NCI-H2196 (cell line): ENCODE measurements at regions not wholly inside any gene's neighbourhood (a gene's known extent, or its start where the extent isn't known, plus 50 kb on each side); places are given as distances from the start of the nearest gene placed in this dataset.

Experiments
- DNase-seq: peaks from one replicate; lab custom pipeline; 2025; ENCODE audit not compliant: unreplicated experiment; lab: John Stamatoyannopoulos, UW

DNA sequence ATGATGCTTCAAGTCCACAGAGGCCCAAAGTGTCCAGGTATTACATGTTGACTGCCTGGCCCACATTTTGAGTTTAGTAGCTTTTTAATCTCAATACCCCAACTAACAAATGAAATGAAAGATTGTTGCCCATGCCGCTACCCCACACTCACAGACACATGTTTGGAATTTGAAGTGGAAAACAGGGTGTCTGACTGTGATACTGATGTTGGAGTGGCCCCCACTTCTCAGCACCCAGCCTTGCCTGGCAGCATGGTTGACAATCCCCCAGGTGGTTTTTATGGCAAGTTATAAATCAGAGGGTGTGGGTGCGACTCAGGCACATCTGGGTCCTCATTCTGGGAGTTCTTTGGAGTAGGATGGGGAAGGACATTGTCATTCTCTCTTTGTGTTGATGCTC lies 314.7 kb upstream of the ZNF32 start:
- no peak for DNase-seq

DNA sequence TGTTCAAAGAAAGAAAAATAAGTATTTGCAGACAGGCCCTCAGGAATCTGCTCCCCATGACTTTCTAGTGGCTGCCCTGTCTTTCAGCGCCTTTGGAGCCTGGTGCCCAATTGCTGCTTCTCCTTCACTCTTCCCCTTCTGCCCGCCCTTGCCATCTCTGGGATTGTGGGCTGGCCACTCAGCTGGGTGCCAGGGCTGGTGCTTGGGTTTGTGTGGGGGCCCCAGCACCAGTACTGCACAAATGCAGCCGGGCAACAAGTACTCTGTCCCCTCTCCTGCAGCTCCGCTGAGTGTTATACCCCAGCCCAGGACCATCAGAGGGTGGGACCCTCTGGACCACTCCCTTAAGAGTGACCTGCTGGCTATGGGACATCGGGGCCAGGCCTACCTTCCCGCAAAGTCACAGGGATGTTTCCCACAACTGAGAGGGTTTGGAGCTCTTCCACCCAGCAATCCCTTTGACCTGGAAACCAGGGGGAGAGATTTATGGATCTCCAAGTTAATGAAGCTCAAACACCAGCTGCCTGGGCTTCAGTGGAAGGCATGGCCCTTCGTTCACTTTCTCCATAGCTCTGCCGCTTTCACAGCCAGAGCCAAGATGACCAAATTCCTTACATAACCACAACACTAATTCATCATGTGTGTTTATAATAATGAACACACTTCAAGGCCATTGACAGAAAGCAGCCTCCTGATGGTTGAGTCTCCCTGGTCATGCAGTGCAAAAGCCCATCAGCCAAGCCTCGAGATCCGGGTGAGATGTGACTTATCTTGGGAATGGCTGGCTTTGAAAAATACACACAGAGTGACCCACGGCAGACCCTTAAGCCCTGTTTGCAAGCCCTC lies 313.9 kb upstream of the ZNF32 start:
- DNase-seq = no peak

DNA sequence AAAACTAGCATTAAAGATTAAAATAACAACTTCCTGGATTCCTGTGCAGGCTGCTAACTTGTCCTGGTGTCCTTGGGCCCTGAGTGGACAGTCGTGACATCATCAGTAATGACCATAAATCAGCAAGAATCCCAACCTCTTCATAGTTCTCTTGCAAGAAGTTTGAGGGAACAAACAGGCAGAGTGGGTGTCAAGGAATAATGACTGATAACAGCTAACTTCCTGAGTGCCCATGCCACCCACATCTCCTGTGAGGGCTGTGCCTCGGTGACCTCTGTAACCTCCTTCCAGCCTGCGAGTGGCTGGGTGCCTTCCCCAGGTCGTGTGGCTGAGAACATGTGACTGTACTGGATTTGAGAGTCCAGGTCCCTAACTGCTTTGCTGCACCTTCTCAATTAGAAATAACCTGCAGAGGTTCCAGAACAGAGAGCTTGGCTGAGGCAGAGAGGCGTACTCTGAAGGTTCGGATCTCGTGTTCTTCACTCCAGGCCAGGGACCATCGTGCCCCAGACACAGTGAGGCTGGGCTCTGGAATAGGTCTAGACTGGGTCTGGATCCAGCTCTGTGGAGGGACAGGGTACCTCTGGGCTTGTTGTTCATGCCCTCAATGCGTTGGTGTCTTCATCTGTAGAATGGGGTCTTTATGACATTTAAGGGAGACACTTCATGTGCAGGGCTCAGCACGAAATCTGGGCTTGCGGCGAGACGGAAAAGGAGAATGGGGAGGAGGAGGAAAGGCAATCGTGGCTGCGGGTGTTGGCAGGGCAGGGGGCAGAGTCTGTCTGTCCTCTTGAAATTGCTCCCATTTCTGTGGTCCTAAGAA lies 313.1 kb upstream of the ZNF32 start:
- DNase-seq = no peak

DNA sequence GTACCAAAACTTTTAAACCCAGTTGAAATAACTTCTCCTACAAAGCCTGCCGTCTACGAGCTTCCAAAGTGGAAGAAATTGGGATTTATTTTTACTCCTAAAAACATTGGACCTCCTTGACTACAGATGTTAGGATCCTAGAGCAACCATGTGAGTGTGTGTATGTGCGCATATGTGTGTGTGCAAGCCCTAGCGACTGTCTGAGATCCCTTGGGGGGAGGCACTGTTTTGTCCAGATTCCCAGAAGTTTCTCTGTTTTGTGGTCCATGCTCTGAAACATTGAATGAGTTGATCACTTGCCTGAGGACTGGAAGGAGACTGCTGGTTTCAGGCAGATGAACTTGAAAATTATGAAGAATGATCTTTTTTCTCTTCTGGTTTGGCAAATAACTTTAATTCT lies 312.3 kb upstream of the ZNF32 start:
- no peak for DNase-seq

DNA sequence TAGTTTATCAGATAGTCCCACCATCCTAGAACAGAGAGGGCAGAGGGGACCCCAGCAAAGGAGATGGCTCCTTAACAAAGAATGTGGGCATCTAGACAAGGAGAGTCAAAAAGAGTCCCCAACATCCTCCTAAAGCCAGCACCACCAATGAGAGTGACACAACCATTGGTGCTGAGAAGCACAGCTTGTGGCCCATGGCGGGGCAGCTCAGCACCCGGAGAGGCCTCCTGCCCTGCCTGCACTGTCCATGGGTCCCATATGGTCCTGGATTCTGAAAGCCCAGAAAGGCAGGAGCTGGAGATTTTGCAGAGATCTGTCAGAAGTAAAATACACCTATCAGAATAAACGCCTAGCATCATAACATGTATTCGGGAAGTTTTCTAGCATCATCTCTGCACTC lies 311.8 kb upstream of the ZNF32 start:
- DNase-seq = no peak

DNA sequence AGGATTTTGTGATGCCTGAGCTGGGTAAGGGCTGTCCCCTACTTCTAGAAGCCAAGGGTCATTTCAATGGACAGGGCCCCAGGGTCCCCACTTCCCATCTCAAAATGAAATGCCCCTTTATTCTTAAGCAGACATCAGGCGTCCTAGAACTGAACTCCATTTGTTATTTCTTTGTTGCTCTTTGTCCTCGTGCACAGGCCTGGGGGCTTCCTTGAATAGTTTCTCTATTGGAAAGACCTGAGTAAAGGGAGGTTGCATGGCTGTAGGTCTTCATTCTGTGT lies 311.4 kb upstream of the ZNF32 start:
- DNase-seq = no peak

DNA sequence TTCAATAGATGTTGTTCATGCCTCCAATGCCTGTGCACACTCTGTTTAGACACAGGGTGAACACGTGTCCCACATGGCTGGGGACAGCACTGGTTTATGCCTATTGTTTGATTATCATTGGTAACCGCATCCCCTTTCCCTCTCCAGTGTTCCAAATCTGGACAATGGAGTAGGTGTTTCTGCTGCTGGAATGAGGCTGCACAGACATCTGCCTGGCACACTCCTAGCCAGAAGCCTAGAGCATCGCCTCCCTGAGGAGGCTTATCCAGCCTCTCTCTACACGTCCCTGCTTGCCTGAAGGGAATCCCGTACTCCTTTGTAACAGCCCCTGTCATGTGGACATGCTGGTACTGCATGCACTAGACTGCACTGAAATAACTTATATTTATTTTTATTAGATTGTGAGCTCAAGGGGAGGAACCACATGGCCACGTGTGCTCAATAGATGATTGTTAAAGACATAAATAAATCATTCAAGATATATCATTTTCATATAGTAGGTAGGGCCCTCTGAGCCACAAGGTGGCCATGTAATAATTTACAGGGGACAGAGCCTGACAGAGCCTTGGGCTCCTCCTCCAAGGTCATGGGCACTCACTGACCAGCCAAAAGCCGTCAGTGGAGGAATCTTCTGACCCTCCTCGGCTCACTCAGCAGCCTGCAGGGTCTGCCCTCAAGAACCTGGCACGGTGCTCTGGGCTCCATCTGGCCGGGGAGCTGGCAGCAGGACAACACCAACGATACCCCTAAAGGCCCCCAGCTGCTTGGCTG lies 310.9 kb upstream of the ZNF32 start:
- DNase-seq = no peak

DNA sequence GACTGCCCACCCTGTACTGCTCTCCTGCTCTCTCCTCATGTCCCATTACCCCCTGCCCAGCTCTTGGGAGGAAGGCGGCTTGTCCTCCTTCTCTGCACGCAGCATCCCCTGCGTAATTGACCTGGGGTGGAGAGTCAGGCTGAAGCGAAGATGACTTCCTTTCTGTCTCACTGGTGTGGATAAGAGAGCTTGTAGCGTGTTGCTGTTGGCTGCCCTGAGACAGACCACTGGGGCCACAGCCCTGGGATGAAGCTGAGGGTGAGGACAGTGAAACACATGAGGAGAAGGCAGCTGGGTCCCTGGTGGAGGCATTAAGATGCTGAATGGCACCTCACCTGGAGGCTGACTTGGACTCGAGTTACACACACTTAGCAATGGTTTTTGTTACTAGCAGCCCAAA lies 310.3 kb upstream of the ZNF32 start:
- no peak for DNase-seq

DNA sequence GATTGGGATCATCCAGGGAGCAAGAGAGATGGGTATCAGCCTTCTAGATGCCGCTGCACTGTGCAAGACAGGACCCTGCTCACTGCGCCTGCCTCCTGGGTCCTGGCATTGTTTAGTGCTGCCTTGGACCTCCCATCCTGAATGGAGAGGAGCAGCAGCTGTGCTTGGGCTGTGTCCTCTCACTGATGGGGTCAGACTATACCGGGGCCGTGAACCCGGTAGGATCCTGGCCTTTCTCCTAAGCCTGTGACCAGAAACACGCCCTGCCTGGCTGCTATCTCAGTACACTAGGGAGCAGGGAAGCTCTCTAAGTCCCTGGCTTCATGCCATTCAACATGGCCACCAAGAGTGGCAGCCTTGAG lies 309.4 kb upstream of the ZNF32 start:
- DNase-seq = no peak

DNA sequence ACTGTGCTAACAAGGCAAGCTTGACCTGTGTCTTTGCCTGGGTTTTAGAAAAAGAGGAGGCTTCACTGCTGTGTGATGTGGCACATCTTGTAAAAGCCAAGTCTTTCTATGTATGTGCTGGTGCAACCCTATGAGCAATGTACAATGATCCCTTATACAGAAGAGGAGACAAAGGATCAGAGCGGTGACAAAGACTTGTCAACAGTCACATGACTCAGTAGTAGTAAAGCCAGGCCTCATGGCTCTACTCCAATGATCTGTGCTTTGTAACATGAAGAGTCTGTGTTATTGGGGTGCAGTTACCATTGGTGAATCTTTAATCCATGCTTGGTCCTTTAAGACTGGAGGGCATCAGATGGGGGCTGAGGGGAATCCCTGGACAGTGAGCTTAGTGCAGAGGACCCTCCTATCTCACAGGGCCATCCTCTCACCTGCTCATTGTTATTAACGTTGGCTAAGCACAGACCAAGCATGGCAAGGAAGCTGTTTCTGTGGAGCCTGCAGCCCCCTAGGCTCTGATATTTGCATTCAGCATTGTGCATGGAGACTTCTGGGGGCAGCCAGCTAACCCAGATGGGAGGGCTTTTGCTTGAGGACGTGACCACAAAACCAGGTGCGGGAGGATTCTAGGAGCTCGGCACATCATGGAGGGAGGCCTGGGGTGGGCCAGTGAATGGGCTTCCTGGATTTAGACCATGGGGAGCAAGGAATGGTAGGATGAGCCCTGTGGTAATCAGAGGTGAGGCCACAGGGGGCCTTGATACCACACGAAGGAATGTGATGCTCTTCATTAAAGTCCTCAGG lies 308.8 kb upstream of the ZNF32 start:
- no peak for DNase-seq

DNA sequence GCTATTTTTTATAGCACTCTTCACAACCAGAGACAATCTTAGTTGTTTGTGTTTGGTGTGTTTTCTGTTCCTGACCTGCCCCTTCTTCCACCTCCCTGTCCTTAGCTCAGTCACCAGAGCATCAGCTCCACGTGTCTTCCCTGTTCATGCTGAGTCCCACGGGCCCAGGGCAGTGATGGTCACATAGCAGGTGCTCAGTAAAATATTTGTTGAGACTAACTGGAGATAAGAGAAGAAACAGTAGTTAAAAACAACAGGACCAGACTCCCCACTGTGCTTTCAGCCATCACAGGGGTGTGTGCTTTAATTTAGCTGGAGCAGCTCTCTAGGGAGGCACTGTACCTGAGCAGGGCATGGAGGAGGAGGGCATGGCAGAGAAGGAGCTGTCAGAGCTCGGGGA lies 307.3 kb upstream of the ZNF32 start:
- no peak for DNase-seq

DNA sequence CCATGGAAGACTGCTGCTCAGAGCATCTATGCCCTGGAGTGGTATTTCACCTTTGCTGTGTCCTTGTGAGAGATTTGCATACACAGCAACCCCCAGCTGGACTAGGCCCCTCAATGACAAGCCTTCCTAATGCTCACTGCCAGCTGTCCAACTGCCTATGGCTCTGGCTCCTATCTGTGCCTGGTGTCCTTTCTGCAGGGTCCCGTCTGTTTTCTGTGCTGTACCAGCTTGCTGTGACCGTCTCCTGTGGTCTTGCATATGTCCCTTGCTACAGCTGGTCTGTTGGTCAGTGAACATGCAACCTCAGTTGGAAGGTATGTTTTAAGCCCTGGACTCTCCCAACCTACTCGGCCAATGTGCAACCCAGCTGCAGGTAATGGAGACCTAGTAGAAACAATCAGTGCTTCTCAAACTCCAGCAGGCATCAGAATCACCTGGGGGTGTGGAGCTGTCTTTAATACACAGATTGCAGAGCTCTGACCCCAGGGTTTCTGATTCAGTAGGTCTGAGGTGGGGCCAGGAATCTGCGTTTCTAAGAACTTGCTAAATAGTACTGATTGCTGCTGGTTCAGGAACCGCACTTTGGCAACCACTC lies 306.4 kb upstream of the ZNF32 start:
- DNase-seq = no peak

DNA sequence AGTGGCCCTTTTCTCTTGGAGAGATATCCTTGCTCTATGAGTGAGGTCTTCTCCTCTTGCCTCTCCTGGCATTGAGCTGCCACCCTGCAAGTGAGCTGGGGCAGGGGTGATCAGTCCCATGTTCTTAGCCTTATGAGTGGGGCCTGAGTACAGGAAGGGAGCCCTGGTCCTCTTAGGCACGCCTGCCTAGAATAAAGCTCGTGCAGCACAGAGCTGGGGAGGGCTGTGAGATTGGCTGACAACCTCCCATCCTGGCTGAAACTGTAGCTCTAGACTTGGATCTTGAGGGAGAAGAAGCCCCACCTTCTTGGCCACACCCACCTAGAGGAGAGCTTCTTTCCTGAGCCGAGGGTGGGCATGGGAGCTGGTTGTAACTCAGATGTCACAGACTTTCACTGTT lies 305.0 kb upstream of the ZNF32 start:
- no peak for DNase-seq

DNA sequence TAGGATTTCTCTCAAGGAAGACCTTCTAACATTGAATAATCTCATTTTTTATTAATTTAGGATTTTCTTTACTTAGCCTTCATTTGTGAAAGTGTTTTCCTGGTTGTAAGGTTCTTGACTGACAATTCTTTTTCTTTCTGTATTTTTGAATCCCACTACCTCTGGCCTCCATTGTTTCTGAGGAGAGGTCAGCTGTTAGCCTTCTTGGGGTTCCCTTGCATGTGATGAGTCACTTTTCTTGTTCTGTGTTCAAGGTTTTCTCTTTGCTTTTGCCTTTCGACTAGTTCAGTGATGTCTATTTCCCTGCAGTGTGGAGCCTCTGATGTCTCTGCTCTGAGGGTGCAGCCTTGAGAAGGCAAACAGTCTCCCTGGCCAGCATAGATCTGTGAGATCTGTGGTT lies 304.1 kb upstream of the ZNF32 start:
- no peak for DNase-seq

DNA sequence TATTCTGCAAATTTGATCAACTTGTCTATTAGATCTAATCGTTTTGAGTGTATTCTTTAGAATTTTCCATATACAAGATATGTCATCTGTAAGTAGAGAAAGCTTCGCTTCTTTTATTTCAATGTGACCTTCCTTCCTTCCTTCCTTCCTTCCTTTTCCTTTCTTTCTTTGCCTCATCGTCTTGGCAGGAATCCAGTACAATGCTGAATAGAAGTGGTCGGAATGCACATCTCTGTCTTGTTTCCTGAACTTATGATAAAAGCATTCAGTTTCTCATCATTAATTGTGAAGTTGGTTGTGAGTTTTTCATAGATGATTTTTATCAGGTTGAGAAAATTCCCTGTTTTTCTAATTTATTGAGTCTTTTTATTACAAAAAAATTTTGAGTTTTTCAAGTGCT lies 300.7 kb upstream of the ZNF32 start:
- no peak for DNase-seq

DNA sequence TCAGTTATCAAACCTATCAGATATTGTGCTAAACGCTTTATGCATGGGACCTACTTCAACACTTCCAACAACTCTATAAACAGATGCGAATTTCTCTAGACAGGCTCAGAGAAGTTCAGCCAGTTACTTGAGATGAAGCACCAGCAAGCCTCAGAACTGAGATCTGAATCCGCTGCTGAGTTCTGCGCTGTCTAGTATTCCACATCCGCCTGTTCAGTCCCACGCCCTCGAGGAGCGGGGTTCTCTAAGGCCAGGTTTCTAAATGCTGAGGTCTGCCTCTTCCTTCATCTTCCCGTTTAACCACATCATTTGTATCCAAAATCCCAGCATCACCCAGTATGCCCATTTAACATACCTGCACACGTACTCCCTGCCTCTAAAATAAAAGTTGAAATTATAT lies 297.8 kb upstream of the ZNF32 start:
- DNase-seq = no peak

DNA sequence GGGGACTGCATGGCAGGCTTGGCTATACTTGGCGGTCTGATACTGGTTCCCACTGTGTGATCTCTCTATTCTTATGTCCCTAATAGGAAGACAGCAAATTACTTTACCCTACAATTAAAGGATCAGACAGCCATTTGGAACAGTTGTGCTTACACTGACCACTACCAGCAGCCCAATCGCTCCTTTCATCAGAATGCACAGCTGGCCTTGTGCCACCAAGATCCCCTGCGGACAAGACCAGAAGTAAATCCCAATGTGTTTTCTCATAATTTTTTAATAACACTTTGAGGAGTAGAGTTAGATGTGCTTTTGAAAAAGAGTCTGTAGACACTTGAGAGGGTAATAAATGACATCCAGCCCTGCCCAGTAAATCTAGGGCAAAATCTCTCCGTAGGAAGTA lies 297.2 kb upstream of the ZNF32 start:
- no peak for DNase-seq

DNA sequence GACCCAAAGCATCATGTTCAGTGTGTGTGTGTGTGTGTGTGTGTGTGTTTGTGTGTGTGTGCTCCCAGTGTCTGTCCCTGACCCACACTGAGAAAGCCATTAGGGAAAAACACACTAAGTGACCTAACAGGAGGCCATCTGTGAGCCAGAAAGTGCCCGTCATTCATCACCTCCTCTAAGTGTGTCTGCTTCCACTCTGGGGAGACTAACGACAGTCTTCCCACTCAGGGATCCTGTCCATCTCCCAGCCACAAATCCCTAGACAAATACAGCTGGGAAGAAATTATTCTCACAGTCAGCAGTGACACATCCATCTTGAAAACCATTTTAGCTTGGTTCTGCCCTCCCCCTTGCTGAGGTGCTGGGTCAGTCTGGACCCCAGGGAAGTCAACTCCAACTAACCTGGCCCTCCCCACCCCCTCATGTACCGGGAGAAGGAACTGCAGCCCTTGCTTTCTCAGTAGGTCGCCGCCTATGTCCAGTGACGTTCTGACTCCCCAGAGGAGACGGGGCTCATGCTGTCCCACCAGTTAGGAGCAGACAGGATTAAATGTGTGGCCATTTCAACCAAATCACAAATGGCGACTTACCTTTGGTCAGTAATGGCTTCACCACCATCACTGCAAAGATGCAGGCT lies 296.5 kb upstream of the ZNF32 start:
- no peak for DNase-seq

DNA sequence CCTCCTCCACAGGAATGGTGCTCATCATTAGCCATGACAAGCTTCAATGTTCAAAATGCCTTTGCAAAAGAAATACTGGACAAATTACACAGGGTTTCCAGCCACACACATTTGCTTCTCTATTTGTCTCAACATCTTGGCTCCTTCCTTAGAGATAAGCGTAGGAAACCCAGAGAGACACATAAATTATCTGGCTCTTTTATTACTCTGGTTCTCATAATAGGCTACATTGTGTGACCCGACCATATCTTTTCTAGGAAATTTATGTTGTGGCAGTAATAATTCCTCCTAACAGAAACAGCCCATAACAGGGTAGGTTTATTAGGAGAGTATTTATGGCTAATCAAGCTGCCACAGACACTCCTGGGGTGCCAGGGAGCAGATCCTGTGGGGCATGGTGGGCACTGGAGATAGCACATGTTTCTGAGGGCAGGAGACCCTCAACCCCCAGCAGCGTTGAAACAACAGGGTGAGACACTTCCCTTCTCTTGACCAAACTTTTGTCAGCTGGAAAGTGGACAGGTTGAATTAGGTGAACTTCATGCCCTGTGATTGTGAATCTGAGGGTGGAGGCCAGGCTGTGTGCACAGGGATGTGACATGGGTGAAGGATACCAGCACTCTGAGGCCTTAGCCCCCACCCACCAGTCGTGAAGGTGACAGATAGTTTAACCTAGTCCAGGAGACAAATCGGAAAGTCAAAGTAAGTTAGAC lies 295.9 kb upstream of the ZNF32 start:
- no peak for DNase-seq
